ENCODE measurements at regions not wholly inside any gene's neighbourhood (a gene's known extent, or its start where the extent isn't known, plus 50 kb on each side); places are given as distances from the start of the nearest gene placed in this dataset.

DNA sequence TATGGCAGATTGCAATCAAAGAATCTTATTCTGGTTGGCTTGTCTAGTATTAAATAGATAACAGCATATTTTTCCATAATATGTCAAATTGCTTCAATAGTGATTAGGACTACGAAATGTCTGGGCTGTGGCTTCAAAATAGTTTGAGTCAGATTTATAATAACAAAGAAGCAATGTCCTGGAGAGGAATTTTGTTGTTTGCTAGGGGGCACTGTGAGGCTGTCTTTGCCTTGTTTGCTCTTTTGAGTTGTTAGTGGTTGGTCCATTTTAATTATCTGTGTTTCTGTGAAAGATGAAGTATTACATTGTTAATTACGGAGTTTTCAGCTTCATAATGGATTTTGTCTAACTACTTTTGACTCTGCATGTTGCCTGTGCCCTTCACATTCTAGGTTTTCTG lies 713.6 kb downstream of the TLE4 start:
- DNase-seq, result no peak

DNA sequence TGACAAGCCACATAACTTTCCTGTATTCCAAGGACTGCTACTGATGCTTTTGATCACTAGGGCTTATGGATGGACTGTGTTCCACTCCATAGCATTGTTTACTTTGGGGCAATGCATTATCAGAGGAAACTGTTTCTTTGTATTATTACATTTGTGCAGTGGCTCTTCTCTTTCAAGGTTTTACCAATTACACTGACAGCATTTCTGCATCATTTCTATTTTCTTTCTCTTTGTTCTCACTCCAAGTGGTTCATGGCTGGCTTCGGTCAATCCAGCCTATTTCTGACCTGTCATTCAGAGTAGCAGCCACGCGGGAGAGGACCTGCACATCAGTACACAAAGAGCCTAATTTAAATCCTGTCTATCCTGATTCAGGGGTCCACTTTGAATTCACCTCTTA lies 711.0 kb downstream of the TLE4 start:
- DNase-seq, result no peak

DNA sequence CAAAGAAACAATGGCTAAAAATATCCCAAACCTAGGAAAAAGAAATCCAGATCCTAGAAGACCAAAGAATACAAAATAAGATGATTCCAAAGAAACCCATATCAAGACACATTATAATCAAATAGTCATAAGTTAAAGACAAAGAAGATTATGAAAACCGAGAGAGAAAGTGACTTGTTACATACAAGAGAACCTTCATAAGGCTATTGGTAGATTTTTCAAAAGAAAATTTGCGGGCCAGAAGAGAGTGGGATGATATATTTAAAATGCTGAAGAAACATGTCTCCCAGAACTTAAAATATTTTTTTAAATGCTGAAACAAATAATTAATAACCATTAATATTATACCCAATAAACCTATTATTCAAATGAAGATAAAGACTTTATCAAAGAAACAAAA lies 687.3 kb downstream of the TLE4 start:
- no peak for DNase-seq

DNA sequence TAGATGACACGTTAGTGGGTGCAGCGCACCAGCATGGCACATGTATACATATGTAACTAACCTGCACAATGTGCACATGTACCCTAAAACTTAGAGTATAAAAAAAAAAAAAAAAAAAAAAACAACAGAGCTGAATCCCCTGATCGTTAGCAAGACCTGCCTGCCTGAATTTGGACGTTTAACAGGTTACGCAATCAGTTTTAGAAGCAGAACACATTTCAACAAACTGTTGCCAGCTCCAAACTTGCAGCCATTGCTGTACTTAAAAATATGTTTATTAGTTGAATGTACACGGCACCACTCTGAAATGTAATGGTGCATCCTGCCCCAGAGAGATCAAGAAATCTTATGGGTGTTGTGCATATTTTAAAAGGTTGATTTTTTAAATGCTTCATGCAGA lies 680.0 kb downstream of the TLE4 start:
- DNase-seq, result no peak

DNA sequence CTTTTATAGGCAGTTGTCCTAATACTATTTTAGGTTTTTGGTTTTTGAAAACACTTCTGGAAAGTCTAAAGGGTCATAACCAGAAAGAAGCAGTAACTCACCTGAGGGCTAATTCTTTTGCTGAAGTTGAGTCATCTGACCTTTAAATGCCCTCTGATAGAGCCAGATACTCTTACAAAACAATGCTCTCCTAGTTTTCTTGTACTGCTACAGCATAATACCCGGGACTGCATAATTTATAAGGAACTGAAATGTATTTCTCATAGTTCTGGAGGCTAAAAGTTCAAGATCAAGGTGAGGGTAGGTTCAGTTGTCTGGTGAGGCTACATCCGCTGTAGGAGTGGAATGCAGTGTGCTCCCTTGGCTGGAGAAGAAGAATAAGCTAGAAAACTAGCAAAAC lies 670.3 kb downstream of the TLE4 start:
- no peak for DNase-seq

DNA sequence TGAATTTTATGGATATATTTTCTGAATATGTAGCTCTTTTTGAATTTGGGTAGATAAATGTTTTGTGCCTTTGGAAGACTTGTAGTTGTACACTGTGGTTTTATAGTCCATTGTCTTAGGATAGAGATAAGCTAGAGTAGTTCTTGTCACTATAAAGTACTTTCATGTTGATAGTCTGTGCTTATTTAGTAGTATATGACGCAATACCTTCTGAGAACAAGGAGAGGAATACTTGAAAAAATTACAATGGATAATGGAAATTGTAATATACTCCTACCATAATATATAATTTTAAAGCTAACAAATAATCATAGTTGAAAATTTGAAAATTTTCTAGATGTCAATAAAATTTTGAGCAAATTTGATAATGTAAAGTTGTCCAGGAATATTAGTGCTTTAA lies 664.0 kb downstream of the TLE4 start:
- DNase-seq, result no peak

DNA sequence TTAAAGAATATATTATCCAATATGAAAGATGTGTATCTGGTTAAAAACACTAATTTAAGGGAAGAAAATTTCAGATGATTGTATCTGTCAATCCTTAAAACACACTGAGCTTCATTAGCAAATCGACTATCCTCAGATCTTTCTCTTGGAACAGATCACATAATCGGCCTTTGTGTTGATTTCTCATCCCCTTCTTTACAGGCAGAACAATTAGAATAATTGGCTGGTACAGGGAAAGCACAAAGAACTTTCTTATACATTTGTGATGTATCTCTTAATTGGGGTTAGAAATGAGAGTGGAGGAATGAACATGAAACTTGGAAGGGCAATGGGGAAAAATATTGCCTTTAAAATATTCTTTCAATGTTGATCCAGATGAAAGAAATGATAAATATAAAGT lies 662.1 kb downstream of the TLE4 start:
- no peak for DNase-seq

DNA sequence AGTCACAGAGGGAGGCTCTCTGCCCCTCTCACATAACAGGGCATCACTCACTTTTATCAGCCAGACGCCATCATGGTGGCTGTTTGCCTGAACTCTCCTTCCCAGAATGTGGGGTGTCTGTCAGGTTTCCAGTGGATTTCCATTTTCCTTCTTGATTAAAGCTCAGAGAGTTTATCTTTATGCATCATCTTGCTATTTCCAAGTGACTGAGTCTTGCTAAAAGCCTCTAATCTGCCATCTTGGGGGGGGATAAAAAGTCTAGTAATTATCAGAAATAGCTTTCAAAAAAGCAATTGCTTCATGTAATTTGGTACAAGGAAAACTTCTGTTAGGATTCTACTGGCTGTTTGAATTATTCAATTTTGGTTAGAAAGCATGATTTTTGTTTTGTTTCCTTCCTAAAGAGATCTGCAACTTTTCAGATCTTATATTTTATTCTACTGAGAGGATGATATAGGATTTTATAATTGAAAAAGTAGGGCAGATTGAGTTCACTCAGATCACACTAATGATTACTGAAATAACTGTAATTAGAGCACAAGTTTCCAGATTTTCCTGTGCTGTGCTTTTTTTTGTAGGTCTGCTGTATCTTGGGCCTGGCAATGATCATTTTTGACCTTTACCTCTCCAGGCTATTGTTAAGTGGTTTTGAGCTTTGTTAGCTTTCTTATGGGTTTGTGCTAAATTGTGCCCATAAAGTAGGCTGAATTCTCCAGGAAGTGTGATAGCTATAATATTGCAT lies 661.5 kb downstream of the TLE4 start:
- no peak for DNase-seq

DNA sequence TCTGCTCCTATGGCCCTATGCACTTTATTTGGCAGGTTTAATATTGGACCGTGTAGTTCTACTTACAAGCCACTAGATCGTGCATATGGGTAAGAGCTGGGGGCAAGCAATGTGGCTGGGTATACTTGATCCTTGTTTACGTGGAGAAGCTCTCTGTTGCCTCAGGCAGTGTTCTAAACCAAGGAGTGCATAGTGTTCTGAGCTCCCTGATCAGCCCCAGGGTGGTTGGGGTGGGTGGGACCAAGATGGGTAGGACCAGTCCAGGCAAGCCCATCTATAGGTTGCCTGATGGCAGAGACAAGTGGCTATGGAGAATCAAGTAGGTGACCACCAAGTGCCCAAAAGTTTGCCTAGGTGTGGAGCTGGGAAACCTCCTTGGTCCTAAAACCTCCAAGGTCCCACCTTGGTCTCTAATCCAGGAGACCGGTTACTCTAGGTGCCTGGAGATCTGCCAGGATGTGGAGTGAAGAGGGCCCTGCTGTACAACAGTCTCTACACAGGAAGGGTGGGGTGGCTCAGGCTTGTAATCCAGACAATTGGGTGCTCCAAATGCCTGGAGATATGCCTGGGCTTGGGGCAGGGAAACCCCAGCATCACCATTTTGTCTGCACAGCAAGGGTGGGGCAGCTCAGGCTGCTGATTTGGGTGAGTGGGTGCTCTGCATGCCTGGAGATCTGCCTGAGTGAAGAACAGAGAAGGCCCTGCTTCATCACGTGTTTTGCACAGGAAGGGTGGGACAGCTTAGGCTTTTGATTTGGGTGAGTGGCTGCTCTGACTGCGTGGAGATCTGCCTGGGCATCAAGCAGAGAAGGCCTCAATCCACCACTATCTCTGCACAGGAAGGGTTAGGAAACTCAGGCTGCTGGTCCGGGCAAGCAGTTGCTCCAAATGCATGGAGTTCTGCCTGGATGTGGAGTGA lies 659.8 kb downstream of the TLE4 start:
- no peak for DNase-seq

DNA sequence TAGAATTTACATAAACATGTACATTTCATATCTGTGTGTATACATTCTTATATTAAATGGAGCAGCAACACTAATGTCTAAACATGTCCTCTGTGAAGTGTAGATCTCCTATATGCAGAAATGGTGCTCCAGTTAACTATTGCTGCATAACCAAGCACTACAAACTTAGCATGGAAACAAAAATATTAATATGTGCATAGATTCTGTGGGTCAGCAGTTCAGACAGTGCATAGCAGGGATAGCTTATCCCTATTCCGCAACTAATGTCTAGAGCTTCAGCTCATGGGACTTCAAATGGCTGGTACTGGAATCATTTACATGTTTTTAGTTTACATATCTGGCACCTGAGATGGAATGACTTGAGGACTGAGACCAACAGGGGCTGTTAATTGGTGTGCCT lies 652.1 kb downstream of the TLE4 start:
- DNase-seq, result no peak

DNA sequence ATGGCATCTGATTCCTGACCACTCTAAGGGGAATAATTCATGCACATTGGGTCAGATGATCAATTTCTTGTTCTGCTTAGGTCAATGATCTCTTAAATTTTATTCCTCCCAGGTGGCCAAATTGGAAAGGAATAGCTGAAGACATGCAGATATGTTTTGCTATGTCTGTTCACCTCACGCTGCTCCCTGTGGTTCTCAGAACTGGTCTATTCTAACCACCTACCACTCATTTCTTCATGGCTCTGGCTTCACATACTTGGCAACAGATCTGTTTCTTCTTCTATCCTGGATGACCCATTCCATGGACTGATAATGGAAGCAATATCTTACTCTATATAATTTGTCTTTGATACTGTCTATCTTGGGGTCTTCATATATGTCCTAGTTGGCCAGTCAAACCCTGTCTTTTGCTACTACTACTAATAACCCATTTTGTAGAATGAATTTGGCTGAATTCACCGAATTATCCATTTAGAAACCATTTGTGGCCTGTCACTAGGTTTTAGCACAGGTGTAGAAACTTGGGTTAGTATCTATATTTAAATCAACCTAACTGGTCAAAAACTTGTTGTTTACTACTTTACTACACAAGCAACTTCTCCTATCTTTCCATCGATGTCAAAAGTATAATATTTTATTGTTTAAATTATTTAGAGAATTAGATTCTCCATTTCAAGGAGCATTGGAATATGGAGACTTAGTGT lies 650.9 kb downstream of the TLE4 start:
- no peak for DNase-seq

DNA sequence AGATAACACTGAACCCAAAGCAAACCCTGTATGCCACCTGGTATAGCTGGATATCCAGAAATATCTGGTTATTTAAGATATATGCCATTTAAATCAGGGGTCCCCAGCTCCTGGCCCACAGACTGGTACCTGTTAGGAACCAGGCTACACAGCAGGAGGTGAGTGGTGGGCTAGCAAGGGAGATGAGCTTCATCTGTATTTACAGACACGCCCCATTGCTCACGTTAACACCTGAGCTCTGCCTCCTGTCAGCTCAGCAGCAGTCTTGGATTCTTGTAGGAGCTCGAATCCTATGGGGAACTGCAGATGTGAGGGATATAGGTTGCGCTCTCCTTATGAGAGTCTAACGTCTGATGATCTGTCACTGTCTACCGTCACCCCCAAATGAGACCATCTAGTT lies 646.6 kb downstream of the TLE4 start:
- no peak for DNase-seq

DNA sequence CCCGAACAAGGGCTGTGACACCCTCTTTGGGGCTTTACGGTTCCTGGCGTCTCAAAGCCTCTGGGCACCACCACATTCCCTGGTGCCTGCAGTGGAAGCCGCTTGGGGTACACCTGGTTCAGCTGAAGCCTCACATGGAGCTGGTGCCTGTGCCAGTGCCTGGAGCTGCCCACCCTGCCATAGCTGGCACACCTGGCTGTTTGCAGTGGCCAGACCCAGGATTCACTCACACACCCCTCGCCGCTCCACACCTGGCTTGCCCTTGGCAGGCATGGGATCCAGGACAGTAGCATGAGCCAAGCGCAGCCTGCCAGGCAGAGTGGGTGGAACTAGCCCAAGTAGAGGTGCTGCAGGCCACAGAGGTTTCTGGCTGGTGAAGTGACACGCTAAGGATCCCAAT lies 641.8 kb downstream of the TLE4 start:
- no peak for DNase-seq

DNA sequence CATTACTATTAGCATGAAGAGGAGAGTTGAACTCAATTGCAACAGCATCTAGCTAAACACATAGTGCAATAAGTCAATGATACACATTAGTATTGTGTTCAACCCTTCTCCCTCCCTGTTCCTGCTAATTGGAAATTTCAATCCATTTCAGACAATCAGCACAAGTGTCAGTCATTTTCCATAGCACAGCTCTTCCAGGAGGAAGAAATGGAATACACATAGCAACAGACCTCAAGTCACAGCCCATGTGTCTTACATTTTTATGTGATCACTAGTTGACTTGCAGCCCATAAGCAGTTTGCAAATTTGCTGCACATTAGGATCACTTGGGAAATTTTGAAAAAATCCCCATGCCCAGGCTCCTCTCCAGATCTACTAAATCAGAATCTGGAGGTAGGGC lies 636.9 kb downstream of the TLE4 start:
- DNase-seq, result no peak

DNA sequence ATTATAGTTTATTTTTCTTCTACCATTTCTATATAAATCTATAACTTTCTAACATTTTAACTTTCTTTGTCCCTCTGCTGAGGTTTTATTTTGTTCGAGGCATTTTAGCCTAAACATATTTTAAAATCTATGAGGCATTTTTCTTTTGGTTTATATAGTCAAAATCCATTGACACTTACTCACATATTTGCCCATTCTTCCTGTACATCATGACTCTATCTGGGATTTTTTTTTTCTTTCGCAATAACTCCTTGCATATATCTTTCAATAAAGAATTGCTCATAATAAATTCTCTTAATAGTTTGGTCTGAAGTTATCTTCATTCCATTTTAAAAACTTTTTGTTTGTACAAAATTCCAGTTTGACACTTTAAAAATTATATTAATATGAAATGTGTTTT lies 632.3 kb downstream of the TLE4 start:
- no peak for DNase-seq

DNA sequence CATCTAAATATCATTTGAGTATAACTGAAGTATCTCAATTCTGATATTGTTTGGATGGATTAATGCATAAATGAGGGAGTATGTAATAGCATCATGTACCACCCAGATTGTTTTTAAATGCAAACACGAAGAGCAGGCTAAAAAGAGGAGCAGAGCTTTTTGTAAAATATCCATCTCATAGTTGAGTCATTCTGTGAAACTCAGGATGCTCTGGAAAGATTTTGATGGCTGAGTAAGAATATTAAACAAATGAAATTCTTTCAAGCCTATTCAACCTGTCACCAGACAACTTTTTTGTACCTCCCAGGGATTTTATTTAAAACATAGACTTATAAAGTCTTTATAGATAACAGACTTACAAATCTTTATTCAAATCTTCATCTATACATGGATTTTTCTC lies 625.9 kb downstream of the TLE4 start:
- no peak for DNase-seq

DNA sequence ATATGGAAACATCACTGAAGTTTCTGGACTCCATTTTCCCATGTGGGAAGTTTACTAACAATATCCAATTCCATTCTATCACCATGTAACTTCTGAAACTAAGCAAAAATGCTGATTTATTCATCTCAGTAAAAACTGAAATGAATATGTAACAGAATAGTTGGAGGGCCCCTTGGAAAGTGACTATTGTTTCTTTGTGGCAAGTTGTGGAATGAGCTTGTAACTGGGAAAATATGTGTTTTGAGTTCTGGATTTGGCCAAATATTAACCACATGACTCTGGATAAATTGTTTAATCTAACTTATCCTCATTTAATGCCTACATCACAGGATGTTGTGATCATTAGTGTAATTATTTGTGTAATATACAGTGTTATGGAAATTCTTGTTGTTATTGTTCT lies 619.3 kb downstream of the TLE4 start:
- DNase-seq, result no peak

DNA sequence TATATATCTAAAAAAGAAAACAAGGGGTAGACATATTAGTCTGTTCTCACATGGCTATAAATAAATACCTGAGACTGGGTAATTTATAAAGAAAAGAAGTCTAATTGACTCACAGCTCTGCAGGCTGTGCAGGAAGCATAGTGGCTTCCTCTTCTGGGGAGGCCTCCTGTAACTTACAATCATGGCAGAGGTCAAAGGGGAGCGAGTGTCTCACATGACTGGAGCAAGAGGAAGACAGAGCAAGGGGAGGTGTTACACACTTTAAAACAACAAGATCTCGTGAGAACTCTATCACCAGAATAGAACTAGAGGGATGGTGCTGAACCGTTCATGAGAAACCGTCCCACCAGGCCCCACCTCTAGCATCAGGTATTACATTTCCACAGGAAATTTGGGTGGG lies 616.8 kb downstream of the TLE4 start:
- DNase-seq, result no peak

DNA sequence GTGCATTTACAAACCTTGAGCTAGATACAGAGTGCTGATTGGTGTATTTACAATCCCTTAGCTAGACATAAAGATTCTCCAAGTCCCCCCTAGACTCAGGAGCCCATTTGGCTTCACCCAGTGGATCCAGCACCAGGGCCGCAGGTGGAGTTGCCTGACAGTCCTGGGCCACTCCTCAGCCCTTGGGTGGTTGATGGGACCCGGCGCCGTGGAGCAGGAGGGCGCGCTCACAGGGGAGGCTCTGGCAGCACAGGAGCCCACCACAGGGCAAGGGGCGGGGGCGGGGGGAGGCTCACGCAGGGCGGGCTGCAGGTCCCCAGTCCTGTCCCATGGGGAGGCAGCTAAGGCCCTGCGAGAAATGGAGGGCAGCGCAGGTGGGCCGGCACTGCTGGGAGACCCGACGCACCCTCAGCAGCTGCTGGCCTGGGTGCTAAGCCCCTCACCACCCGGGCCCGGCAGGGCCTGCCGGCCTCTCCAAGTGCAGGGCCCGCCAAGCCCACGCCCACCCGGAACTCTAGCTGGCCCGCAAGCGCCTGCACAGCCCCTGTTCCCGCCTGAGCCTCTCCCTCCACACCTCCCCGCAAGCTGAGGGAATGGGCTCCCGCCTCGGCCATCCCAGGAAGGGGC lies 613.5 kb downstream of the TLE4 start:
- DNase-seq, result no peak

DNA sequence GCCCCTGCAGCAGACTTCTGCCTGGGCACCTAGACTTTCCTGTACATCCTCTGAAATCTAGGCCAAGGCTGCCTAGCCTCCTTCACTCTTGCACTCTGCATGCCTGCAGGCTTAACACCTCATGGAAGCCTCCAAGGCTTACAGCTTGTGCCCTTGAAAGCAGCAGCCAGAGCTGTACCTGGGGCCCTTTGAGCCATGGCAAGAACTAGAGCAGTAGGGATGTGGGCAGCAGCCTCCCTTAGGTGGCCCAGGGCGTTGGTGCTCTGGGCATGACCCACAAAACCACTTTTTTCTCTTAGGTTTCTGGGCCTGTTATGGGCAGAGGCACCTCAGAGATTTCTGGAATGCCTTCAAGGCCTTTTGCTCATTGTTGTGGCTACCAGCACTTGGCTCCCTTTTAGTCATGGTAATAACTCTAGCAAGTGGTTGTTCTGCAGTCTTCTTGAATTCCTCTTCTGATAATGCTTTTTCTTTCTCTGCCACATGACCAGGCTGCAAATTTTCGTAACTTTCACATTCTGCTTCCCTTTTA lies 606.2 kb downstream of the TLE4 start:
- no peak for DNase-seq

DNA sequence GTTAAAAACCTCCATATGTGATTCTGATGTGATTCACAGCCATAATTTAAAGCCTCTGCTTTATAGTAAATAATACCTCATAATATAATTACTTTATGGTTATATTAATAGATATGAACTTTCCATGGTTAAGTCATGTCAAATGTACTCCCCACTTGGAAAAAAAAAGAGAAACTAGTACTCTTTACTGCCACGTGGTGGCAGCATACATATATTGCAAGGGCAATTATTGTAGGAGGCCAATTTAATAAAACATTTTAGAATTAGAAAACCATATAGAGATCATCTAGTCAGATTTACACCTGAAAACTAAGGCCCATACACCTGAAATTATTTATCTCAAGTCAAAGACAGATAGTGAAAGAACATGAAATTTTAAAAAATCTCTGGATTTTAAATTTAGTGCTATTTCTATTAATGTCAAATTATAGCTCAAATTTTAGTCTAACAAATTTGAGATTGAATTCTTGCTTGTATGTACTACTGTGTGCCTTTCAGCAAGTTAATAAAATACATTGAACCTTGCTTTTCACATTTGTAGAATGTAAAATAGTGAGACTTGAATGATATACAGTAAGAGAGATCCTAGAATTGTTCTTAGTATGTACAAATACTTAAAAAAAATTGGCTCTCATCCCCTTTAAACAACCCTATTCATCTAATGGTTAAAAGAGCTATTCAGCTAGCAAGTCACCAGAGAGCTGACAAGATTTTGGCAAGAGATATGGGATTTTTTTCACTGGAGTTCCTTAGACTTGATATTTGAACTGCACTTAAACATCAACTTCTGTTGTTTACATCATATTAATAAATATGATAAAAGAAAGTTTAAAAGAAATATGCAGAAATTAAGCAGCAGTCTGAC lies 603.8 kb downstream of the TLE4 start:
- DNase-seq, result peak; percentile 13

DNA sequence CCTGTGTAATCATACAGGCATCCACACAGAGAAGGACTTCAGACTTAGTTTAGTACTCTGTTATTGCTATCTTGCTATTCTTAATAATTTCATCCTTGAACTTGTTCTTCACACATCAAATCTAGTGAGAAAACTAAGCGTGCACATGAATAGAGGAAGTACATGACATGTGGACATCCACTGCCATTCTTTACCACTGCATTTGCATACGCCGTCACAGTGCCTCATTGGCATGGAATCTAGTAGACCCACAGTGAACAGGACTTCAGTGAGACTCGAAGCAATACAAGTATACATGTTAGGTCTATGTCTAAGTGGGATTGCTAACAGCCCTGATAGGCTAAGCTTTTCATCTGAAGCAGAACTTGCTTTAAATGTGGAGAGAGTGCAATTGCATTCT lies 592.1 kb downstream of the TLE4 start:
- no peak for DNase-seq

All from activated CD4-positive, alpha-beta T cell treated with anti-CD3 and anti-CD28 coated beads for 48 hours (primary cell).